K562 (cell line): ENCODE measurements at regions not wholly inside any gene's neighbourhood (a gene's known extent, or its start where the extent isn't known, plus 50 kb on each side); places are given as distances from the start of the nearest gene placed in this dataset.

Source experiments
- ATAC-seq: fragments of 200-7000 bp; cut with Tn5 transposase; 3 replicates; pipeline ENCODE4 v1.9.1; 2020; ENCODE audit warnings: moderate library complexity
- BruUV-seq: library from RNA; stranded (reverse); fragments of 400-500 nt; replicated peaks from 2 replicates; lab custom pipeline; 2021; lab: Mats Ljungman, UMichigan
- CTCF ChIA-PET: fragments of 300-600 bp; formaldehyde crosslinking; extraction: SDS; loops from one replicate; lab custom pipeline; 2021; ENCODE audit warnings: low intra/inter-chr PET ratio; lab: Yijun Ruan, JAX
- POLR2A ChIA-PET: fragments of 300-600, 350-650 bp; sonication (Branson Sonifier 250); formaldehyde crosslinking; extraction: SDS; loops from one replicate; lab custom pipeline; 2021; ENCODE audit warnings: antibody characterized with exemption, inconsistent platforms; lab: Yijun Ruan, JAX
- DNase-seq, 4 experiments: peaks; one replicate each; pipeline versions ENCODE4 v3.0.0 to v3.0.0-alpha.2; 2011 to 2018; ENCODE audit warnings: low spot score in 3 of 4, mixed read lengths in 3 of 4; ENCODE audit errors: extremely low read depth in 1 of 4
- FAIRE-seq: peaks from 2 replicates; lab custom pipeline; 2011; peaks lifted over from hg19 to GRCh38; lab: Jason Lieb, UNC
- H2AFZ ChIP-seq: 2 replicates; pipeline ENCODE4 v1.6.0; 2011; ENCODE audit warnings: low read depth, low read length, control low read depth, inconsistent platforms
- H3K27ac ChIP-seq: fragments of 200-600 bp; 3 replicates; pipeline ENCODE4 v1.8.0; 2011; ENCODE audit warnings: low read depth, mild to moderate bottlenecking, control low read depth, inconsistent platforms, low read length, moderate library complexity, mixed read lengths; ENCODE audit errors: extremely low read depth
- H3K27me3 ChIP-seq, 2 experiments: fragments of 300-600 bp in 1 of 2; 2 replicates in 1 of 2; 3 replicates in 1 of 2; pipeline versions ENCODE4 v1.6.0 to v1.8.0; 2011; ENCODE audit warnings: inconsistent platforms in 2 of 2, low read length in 2 of 2, mild to moderate bottlenecking in 1 of 2, mixed read lengths in 1 of 2, moderate library complexity in 1 of 2; ENCODE audit not compliant: control insufficient read depth in 2 of 2, insufficient read depth in 2 of 2
- H3K36me3 ChIP-seq: fragments of 300-600 bp; 3 replicates; pipeline ENCODE4 v1.8.0; 2011; ENCODE audit warnings: mild to moderate bottlenecking, low read length, inconsistent platforms; ENCODE audit not compliant: control insufficient read depth, insufficient read depth
- H3K4me1 ChIP-seq, 2 experiments: fragments of 200-600 bp in 1 of 2; replicated peaks in 1 of 2; 2 replicates in 1 of 2; 3 replicates in 1 of 2; pipeline versions ENCODE4 v1.5.1 to v1.8.0; 2011; ENCODE audit warnings: inconsistent platforms in 2 of 2, low read length in 2 of 2, mild to moderate bottlenecking in 1 of 2, mixed read lengths in 1 of 2, moderate library complexity in 1 of 2; ENCODE audit not compliant: control insufficient read depth in 2 of 2, insufficient read depth in 2 of 2
- H3K4me2 ChIP-seq: 2 replicates; pipeline ENCODE4 v1.6.1; 2011; ENCODE audit warnings: low read length, control low read depth, inconsistent platforms, mixed read lengths; ENCODE audit not compliant: insufficient read depth
- H3K4me3 ChIP-seq: fragments of 200-600 bp; sonication (generic), shearing (Covaris generic); 2 replicates; pipeline ENCODE4 v1.5.1; 2016; ENCODE audit warnings: control low read depth, inconsistent platforms
- H3K79me2 ChIP-seq: fragments of 200-600 bp; 3 replicates; pipeline ENCODE4 v1.8.0; 2011; ENCODE audit warnings: low read length, inconsistent platforms; ENCODE audit not compliant: control insufficient read depth, insufficient read depth
- H3K9ac ChIP-seq, 2 experiments: 2 replicates each; pipeline versions ENCODE4 v1.6.0 to v1.6.1; 2011; ENCODE audit warnings: low read depth in 2 of 2, low read length in 2 of 2, control low read depth in 1 of 2, inconsistent platforms in 1 of 2, mild to moderate bottlenecking in 1 of 2, mixed read lengths in 1 of 2; ENCODE audit not compliant: insufficient read depth in 1 of 2
- H3K9me1 ChIP-seq: one replicate; pipeline ENCODE4 v1.6.0; 2011; ENCODE audit warnings: inconsistent platforms, mild to moderate bottlenecking, low read length, moderate library complexity; ENCODE audit not compliant: control insufficient read depth, insufficient read depth
- H3K9me3 ChIP-seq: replicated peaks from 2 replicates; pipeline ENCODE4 v1.5.1; 2011; ENCODE audit warnings: low read depth, low read length, inconsistent platforms; ENCODE audit not compliant: control insufficient read depth, insufficient read depth
- H4K20me1 ChIP-seq: replicated peaks from 2 replicates; pipeline ENCODE4 v1.6.1; 2011; ENCODE audit warnings: low read length, inconsistent platforms, mixed read lengths; ENCODE audit not compliant: control insufficient read depth, insufficient read depth
- AFF1 ChIP-seq, 2 experiments: fragments of 450-650 bp; IDR thresholded peaks; 2 replicates each; pipeline ENCODE4 v1.6.1; 2018; ENCODE audit warnings: mild to moderate bottlenecking in 2 of 2, low read depth in 1 of 2; ENCODE audit not compliant: partially characterized antibody in 2 of 2
- CC2D1A ChIP-seq: fragments of 450-650 bp; IDR thresholded peaks from 2 replicates; pipeline ENCODE4 v1.6.1; 2017; ENCODE audit warnings: mild to moderate bottlenecking
- GABPB2 ChIP-seq: fragments of 250-450 bp; sonication (Bioruptor Pico); conservative IDR thresholded peaks from 2 replicates; pipeline ENCODE4 v1.5.1; 2021; ENCODE audit warnings: mild to moderate bottlenecking
- PRDM10 ChIP-seq: fragments of 450-650 bp; IDR thresholded peaks from 2 replicates; pipeline ENCODE4 v1.6.1; 2018; ENCODE audit not compliant: partially characterized antibody
- RFX5 ChIP-seq: IDR thresholded peaks from 2 replicates; pipeline ENCODE4 v1.6.1; 2011; ENCODE audit warnings: low read depth, mild to moderate bottlenecking, improper control_type of control experiment, low read length
- SIN3A ChIP-seq, 2 experiments: fragments of 150-350 bp in 1 of 2; IDR thresholded peaks; 2 replicates each; pipeline ENCODE4 v1.6.1; 2011 to 2016; ENCODE audit warnings: borderline replicate concordance in 2 of 2, low read depth in 2 of 2, low read length in 2 of 2, mild to moderate bottlenecking in 2 of 2, moderate library complexity in 2 of 2; ENCODE audit not compliant: control insufficient read depth in 1 of 2
- TRIM24 ChIP-seq, 2 experiments: fragments of 450-650 bp; IDR thresholded peaks; 2 replicates each; pipeline ENCODE4 v1.6.1; 2016
- ZBED1 ChIP-seq: IDR thresholded peaks from 2 replicates; pipeline ENCODE4 v1.6.1; 2014
- ZBTB9 ChIP-seq: fragments of 450-650 bp; formaldehyde crosslinking; IDR thresholded peaks from 2 replicates; pipeline ENCODE4 v1.4.0; 2020; ENCODE audit warnings: mild to moderate bottlenecking, moderate library complexity
- ZNF212 ChIP-seq: fragments of 450-650 bp; formaldehyde crosslinking; IDR thresholded peaks from 2 replicates; pipeline ENCODE4 v1.4.0; 2020; ENCODE audit warnings: mild to moderate bottlenecking
- ZNF445 ChIP-seq: fragments of 250-450 bp; sonication (Bioruptor Pico); IDR thresholded peaks from 2 replicates; pipeline ENCODE4 v1.4.0; 2020; ENCODE audit warnings: low read depth, mild to moderate bottlenecking, moderate library complexity
- ZZZ3 ChIP-seq: fragments of 450-650 bp; IDR thresholded peaks from 2 replicates; pipeline ENCODE4 v1.6.1; 2016; ENCODE audit warnings: antibody characterized with exemption, mild to moderate bottlenecking, moderate library complexity
- WGBS: fragments of 100-300 bp; shearing (Covaris generic); methylation state at CpG from one replicate; pipeline ENCODE4 v1.1.6; 2016; ENCODE audit warnings: low coverage, mixed read lengths; ENCODE audit not compliant: insufficient coverage; ENCODE audit errors: missing lambda C conversion rate; 5-methylcytosine and 5-hydroxymethylcytosine counted together
- in situ Hi-C: fragments of 300-500 bp; cut with MboI; formaldehyde crosslinking; loops from 4 replicates; pipeline ENCODE4 v1.15.0; 2018; ENCODE audit warnings: inconsistent platforms, mixed read lengths
- intact Hi-C: fragments of 100-400 bp; cut with micrococcal nuclease; formaldehyde crosslinking; loops from 2 replicates; pipeline ENCODE4 v1.14.2; 2022

- in situ Hi-C loops: no loop called here
- H3K27me3 ChIP-seq: no peaks in the 10 kb centered on the region
- ChIA-PET CTCF (no interaction called here), POLR2A (no interaction called here)
- WGBS: 17% methylated on average over 14 of the region's 14 CpGs
- H3K4me1 ChIP-seq: no peaks in the 10 kb centered on the region; a peak in 1 of 5 replicates
- intact Hi-C loops: no loop called here
- H3K4me2 ChIP-seq: no peak overlapping the region
- H3K79me2 ChIP-seq: no peaks in the 10 kb centered on the region
- H3K9ac ChIP-seq: no peak overlapping the region
- ATAC-seq (peak; percentile 56), FAIRE-seq (no peak), DNase-seq (peak in 2 of 4 experiments; percentile 9 to 35)
- no peaks in the 10 kb centered on the region for H3K36me3 ChIP-seq
- no peak overlapping the region for H2AFZ ChIP-seq
- H3K27ac ChIP-seq: no peak overlapping the region; the same call in 2 of the 3 replicates
- no TSS peak for BruUV-seq
- no peak overlapping the region for H3K4me3 ChIP-seq
- H4K20me1 ChIP-seq: no peaks in the 10 kb centered on the region
- no peaks in the 10 kb centered on the region for H3K9me1 ChIP-seq
- no peaks in the 10 kb centered on the region for H3K9me3 ChIP-seq
- TF ChIP-seq RFX5 (no peak), ZNF445 (CRISPR knock-in tag) (no peak), CC2D1A (no peak), ZBED1 (no peak), SIN3A (IDR thresholded peaks at IDR 0.05; ENCODE audit: borderline replicate concordance in 2 of 2, control insufficient read depth in 1 of 2, low read depth in 2 of 2, low read length in 2 of 2) (no peak), GABPB2 (no peak), ZNF212 (no peak), PRDM10 (peak; percentile 46), TRIM24 (IDR thresholded peaks at IDR 0.05) (peak in 1 of 2 experiments; percentile 40; a peak in 1 of 4 replicates), AFF1 (IDR thresholded peaks at IDR 0.05; ENCODE audit: low read depth in 1 of 2, partially characterized antibody in 2 of 2) (no peak), ZZZ3 (no peak), ZBTB9 (CRISPR knock-in tag) (no peak)
These were observed 255.0 kb upstream of the ZFP64 start for GRCh38 chr20:52446421-52447224.
